SU-DHL-6 (cell line): ENCODE measurements at regions not wholly inside any gene's neighbourhood (a gene's known extent, or its start where the extent isn't known, plus 50 kb on each side); places are given as distances from the start of the nearest gene placed in this dataset.

Experiments
- EZH2phosphoT487 ChIP-seq: fragments of 200-600 bp; sonication (generic), shearing (Covaris generic); conservative IDR thresholded peaks from 2 replicates; pipeline ENCODE4 v1.6.1; 2018; ENCODE audit warnings: mild to moderate bottlenecking, antibody characterized with exemption, low read length, moderate library complexity, mixed read lengths
- TF ChIP-seq, protein P1 (sequence below): fragments of 200-600 bp; sonication (generic); IDR thresholded peaks from one replicate; pipeline ENCODE4 v1.5.1; 2017; ENCODE audit warnings: antibody characterized with exemption, mild to moderate bottlenecking, low read length, moderate library complexity; ENCODE audit not compliant: insufficient read depth, poor library complexity, severe bottlenecking

DNA sequence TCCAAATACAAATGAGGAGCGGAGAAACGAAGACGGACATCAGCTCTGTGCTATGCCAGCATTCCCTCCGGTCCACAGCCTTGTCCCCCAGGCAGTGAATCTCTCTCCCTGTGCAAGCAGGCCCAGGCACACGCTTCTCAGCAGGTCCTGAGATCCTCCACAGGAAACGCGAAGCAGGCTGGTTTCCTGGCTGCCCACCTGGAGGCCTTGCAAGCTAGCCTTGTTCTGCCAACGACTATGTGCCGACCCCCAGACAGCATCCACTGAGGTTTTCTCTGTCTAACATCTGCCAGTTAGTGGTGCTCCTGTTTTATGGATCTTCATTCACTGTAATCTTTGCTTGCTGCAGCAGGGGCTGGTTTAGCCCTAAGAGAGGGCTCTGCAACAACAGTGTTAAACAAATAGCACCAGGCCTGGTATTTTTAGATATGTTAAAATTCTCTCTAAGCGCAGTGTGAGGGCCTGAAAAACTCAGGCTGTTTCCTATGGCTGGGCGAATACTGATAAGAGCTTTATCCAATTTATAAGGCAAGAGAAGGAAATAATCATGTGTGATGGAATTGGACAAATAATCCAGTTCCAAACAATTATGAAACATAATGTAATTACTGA is 386.0 kb upstream of the ARID1B start:
- TF ChIP-seq, protein P1, sequence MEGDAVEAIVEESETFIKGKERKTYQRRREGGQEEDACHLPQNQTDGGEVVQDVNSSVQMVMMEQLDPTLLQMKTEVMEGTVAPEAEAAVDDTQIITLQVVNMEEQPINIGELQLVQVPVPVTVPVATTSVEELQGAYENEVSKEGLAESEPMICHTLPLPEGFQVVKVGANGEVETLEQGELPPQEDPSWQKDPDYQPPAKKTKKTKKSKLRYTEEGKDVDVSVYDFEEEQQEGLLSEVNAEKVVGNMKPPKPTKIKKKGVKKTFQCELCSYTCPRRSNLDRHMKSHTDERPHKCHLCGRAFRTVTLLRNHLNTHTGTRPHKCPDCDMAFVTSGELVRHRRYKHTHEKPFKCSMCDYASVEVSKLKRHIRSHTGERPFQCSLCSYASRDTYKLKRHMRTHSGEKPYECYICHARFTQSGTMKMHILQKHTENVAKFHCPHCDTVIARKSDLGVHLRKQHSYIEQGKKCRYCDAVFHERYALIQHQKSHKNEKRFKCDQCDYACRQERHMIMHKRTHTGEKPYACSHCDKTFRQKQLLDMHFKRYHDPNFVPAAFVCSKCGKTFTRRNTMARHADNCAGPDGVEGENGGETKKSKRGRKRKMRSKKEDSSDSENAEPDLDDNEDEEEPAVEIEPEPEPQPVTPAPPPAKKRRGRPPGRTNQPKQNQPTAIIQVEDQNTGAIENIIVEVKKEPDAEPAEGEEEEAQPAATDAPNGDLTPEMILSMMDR, result no peak
- no peak for TF ChIP-seq EZH2phosphoT487
